ENCODE measurements at regions not wholly inside any gene's neighbourhood (a gene's known extent, or its start where the extent isn't known, plus 50 kb on each side); places are given as distances from the start of the nearest gene placed in this dataset.

- no peak for TF ChIP-seq CTCF (conservative IDR thresholded peaks at IDR 0.05 in 1 of 2, IDR thresholded peaks at IDR 0.05 in 1 of 2; ENCODE audit: extremely low read depth in 1 of 2, insufficient read depth in 1 of 2, low read depth in 1 of 2, low read length in 2 of 2)
- no peak for TF ChIP-seq EZH2 (IDR thresholded peaks at IDR 0.05; ENCODE audit: borderline replicate concordance, low read length)
Observed at GRCh38 chr3:74036102-74036501, 411.4 kb upstream of the PDZRN3 start.
